ENCODE measurements at regions not wholly inside any gene's neighbourhood (a gene's known extent, or its start where the extent isn't known, plus 50 kb on each side); places are given as distances from the start of the nearest gene placed in this dataset.

DNA sequence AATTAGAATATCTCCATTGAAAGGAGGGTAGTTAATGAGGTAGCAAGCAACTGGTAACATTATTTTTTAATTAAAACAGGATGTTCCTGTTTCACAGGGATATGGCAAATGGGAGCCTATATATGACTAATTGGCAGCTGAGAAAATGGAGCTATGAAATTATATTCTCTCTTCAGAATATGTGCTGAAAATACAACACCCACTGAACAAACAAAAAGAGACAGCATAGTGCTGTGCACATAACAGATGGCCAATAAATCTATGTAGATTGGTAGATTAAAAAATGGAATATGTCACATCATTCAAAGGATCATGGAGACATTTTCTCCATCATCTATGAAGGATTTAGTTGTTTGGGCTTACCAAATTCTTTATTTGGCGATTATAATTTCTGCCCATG is 362.0 kb downstream of the GPR37 start:
- TF ChIP-seq, protein P1, sequence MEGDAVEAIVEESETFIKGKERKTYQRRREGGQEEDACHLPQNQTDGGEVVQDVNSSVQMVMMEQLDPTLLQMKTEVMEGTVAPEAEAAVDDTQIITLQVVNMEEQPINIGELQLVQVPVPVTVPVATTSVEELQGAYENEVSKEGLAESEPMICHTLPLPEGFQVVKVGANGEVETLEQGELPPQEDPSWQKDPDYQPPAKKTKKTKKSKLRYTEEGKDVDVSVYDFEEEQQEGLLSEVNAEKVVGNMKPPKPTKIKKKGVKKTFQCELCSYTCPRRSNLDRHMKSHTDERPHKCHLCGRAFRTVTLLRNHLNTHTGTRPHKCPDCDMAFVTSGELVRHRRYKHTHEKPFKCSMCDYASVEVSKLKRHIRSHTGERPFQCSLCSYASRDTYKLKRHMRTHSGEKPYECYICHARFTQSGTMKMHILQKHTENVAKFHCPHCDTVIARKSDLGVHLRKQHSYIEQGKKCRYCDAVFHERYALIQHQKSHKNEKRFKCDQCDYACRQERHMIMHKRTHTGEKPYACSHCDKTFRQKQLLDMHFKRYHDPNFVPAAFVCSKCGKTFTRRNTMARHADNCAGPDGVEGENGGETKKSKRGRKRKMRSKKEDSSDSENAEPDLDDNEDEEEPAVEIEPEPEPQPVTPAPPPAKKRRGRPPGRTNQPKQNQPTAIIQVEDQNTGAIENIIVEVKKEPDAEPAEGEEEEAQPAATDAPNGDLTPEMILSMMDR (IDR thresholded peaks at IDR 0.05) = no peak
- TF ChIP-seq POLR2A (IDR thresholded peaks at IDR 0.05) = no peak

All from vagina (tissue), 2 donors.